T-helper 17 cell (primary cell): ENCODE measurements at regions not wholly inside any gene's neighbourhood (a gene's known extent, or its start where the extent isn't known, plus 50 kb on each side); places are given as distances from the start of the nearest gene placed in this dataset.
"Not testable (repeated sequence)": the region's sequence is repeated elsewhere in the genome, so short reads cannot be mapped to it uniquely, and the experiment has no call there.

Experiments used
- ATAC-seq: fragments of 150-1000 bp; cut with Tn5 transposase; 2 replicates; pipeline ENCODE4 v1.10.0; 2021; ENCODE audit warnings: mild to moderate bottlenecking, moderate library complexity
- DNase-seq, 3 donors: peaks; one replicate each; pipeline versions ENCODE4 v3.0.0 to v3.0.0-alpha.2; 2020 to 2021
- H3K9me3 ChIP-seq: one replicate; pipeline ENCODE4 v1.7.0; 2013; ENCODE audit warnings: low read length, mild to moderate bottlenecking; ENCODE audit not compliant: control insufficient read depth, poor library complexity, severe bottlenecking
- H3K27ac Mint-ChIP-seq: one replicate; pipeline ENCODE4 v1.8.0; 2022; ENCODE audit warnings: mild to moderate bottlenecking, moderate library complexity, mixed read lengths
- H3K27me3 Mint-ChIP-seq: one replicate; pipeline ENCODE4 v1.8.0; 2022; ENCODE audit warnings: mixed read lengths
- H3K36me3 Mint-ChIP-seq: one replicate; pipeline ENCODE4 v1.8.0; 2022; ENCODE audit warnings: low read depth, mixed read lengths
- H3K4me1 Mint-ChIP-seq: one replicate; pipeline ENCODE4 v1.8.0; 2022; ENCODE audit warnings: mild to moderate bottlenecking, mixed read lengths
- H3K4me3 Mint-ChIP-seq: one replicate; pipeline ENCODE4 v1.8.0; 2022; ENCODE audit warnings: mild to moderate bottlenecking, moderate library complexity, mixed read lengths

- no peak overlapping the region for H3K4me3 Mint-ChIP-seq
- H3K9me3 ChIP-seq: no peaks in the 10 kb centered on the region
- no peak for DNase-seq
- no peak for ATAC-seq
- peaks cover 56% of the 10 kb centered on the region for H3K27me3 Mint-ChIP-seq
- H3K36me3 Mint-ChIP-seq: peaks cover 5% of the 10 kb centered on the region
- no peak overlapping the region for H3K27ac Mint-ChIP-seq
- peaks cover 2% of the 10 kb centered on the region for H3K4me1 Mint-ChIP-seq
Measured at GRCh38 chr14:105873870-105874512, 347.6 kb downstream of the TMEM121 start.

GRCh38 chr14:105876158-105876557 lies 349.8 kb downstream of the TMEM121 start:
- peak in 1 of 3 donors; percentile 1 for DNase-seq
- Mint-ChIP-seq H3K4me1 (peaks cover 2% of the 10 kb centered on the region), H3K27ac (no peak overlapping the region), H3K4me3 (no peak overlapping the region), H3K36me3 (peaks cover 3% of the 10 kb centered on the region), H3K27me3 (peaks cover 70% of the 10 kb centered on the region)
- ATAC-seq: no peak
- H3K9me3 ChIP-seq: no peaks in the 10 kb centered on the region

- Mint-ChIP-seq H3K4me3 (no peak overlapping the region), H3K27me3 (peaks cover 70% of the 10 kb centered on the region), H3K36me3 (peaks cover 3% of the 10 kb centered on the region), H3K27ac (no peak overlapping the region), H3K4me1 (peaks cover 2% of the 10 kb centered on the region)
- DNase-seq: no peak
- no peaks in the 10 kb centered on the region for H3K9me3 ChIP-seq
- ATAC-seq: no peak
Measured at GRCh38 chr14:105876829-105877228, 350.4 kb downstream of the TMEM121 start.

- H3K27ac Mint-ChIP-seq: no peak overlapping the region
- H3K9me3 ChIP-seq: no peaks in the 10 kb centered on the region
- H3K27me3 Mint-ChIP-seq: peaks cover 64% of the 10 kb centered on the region
- DNase-seq: no peak
- ATAC-seq: no peak
- H3K4me1 Mint-ChIP-seq: peaks cover 2% of the 10 kb centered on the region
- no peak overlapping the region for H3K4me3 Mint-ChIP-seq
- H3K36me3 Mint-ChIP-seq: peaks cover 3% of the 10 kb centered on the region
Measured at GRCh38 chr14:105877645-105878044, 351.3 kb downstream of the TMEM121 start.

- DNase-seq (peak in 2 of 3 donors; percentile 5 to 6), ATAC-seq (no peak)
- peaks cover 3% of the 10 kb centered on the region for H3K36me3 Mint-ChIP-seq
- H3K4me3 Mint-ChIP-seq: no peak overlapping the region
- H3K9me3 ChIP-seq: no peaks in the 10 kb centered on the region
- H3K4me1 Mint-ChIP-seq: peaks cover 2% of the 10 kb centered on the region
- no peak overlapping the region for H3K27ac Mint-ChIP-seq
- peaks cover 59% of the 10 kb centered on the region for H3K27me3 Mint-ChIP-seq
Measured at GRCh38 chr14:105878125-105878524, 351.7 kb downstream of the TMEM121 start.

- Mint-ChIP-seq H3K4me1 (peaks cover 2% of the 10 kb centered on the region), H3K4me3 (no peak overlapping the region), H3K27ac (no peak overlapping the region), H3K36me3 (peaks cover 3% of the 10 kb centered on the region), H3K27me3 (peaks cover 58% of the 10 kb centered on the region)
- DNase-seq: no peak
- no peaks in the 10 kb centered on the region for H3K9me3 ChIP-seq
- no peak for ATAC-seq
Measured at GRCh38 chr14:105878554-105878953, 352.2 kb downstream of the TMEM121 start.

DNA sequence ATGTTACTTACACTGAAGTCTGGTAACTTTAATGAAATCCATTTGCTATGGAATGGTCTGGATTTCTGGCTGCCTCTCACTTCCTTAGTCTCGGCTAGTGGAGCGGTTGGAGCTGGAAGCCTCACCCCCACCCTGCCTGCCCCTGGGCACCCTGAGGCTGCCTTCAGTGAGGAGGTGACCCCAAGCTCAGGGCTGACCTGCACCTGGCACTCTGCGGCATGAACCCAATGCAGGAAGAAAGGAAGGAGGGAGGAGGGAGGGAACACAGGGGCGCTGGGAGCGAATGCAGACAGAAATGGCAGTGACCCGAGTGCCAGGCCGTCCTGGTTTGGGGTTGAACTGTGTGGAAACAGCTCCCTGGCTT lies 353.1 kb downstream of the TMEM121 start:
- ATAC-seq (no peak), DNase-seq (peak in 2 of 3 donors; percentile 1 to 2)
- Mint-ChIP-seq H3K36me3 (peaks cover 3% of the 10 kb centered on the region), H3K4me1 (peaks cover 2% of the 10 kb centered on the region), H3K27ac (no peak overlapping the region), H3K4me3 (no peak overlapping the region), H3K27me3 (peaks cover 56% of the 10 kb centered on the region)
- no peaks in the 10 kb centered on the region for H3K9me3 ChIP-seq

- H3K27ac Mint-ChIP-seq: no peak overlapping the region
- H3K27me3 Mint-ChIP-seq: peaks cover 53% of the 10 kb centered on the region
- peaks cover 2% of the 10 kb centered on the region for H3K4me1 Mint-ChIP-seq
- ATAC-seq (no peak), DNase-seq (peak; percentile 2 to 6 (median 6))
- H3K9me3 ChIP-seq: no peaks in the 10 kb centered on the region
- no peak overlapping the region for H3K4me3 Mint-ChIP-seq
- peaks cover 3% of the 10 kb centered on the region for H3K36me3 Mint-ChIP-seq
Measured at GRCh38 chr14:105879867-105880561, 353.6 kb downstream of the TMEM121 start.

- Mint-ChIP-seq H3K27me3 (peaks cover 51% of the 10 kb centered on the region), H3K4me3 (no peak overlapping the region), H3K27ac (no peak overlapping the region)
Measured at GRCh38 chr14:105880616-105881015, 354.2 kb downstream of the TMEM121 start.

DNA sequence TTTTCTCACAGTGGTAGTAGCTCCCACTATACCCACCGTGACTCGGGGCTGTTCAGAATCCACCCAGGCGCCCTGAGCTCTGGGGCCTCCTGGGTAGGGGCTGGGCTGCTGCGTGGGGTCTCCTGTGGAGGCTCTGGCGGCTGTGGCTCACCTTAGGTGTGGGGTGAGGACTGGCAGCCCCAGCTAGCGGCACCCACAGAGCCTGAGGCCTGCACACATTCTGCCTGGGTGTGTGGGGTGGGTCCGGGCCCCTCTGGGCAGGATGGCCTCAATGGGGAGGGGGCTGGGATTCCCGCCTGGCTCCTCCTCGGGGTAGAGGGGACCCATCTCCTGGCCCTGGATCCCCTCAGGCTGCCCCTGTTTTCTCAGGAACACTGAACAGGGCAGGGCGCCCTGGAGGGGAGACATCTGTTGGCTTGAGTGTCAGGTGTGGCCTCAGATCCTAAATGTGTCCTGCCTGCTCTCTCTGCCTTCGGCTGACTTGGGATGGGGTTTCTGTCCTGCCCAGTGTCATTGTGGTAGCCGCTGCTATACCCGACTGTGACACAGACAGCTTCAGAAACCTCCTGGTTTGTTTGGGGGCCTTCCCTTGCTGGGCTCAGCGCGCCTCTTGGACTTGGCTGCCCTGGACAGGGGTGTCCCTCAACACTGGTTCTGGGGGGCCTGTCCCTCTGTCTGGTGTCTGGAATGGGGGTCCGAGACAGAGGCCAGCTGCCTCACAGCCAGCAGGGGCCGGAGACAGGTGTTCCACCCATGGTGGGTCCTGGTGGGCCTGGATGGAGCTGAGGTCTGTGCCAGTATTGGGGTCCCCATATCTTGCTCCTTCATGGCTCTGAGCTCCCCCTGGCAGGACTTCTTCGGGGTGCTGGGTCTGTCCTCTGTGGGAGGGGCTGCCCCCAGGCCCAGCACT lies 354.9 kb downstream of the TMEM121 start:
- Mint-ChIP-seq H3K27me3 (peaks cover 44% of the 10 kb centered on the region), H3K36me3 (peaks cover 3% of the 10 kb centered on the region), H3K27ac (no peak overlapping the region), H3K4me1 (peaks cover 2% of the 10 kb centered on the region), H3K4me3 (no peak overlapping the region)
- DNase-seq: peak; percentile 1 to 5 (median 4)
- ATAC-seq: no peak
- H3K9me3 ChIP-seq: no peaks in the 10 kb centered on the region

More at GRCh38 chr14:105880616-105881015, 354.2 kb downstream of the TMEM121 start:
- ATAC-seq: no peak
- peaks cover 3% of the 10 kb centered on the region for H3K36me3 Mint-ChIP-seq
- DNase-seq: peak; percentile 1 to 6 (median 3)
- peaks cover 2% of the 10 kb centered on the region for H3K4me1 Mint-ChIP-seq
- no peaks in the 10 kb centered on the region for H3K9me3 ChIP-seq

GRCh38 chr14:105882011-105882410 lies 355.6 kb downstream of the TMEM121 start:
- not testable (repeated sequence) for H3K36me3 Mint-ChIP-seq, H3K9me3 ChIP-seq, ATAC-seq, H3K4me3 Mint-ChIP-seq, H3K27ac Mint-ChIP-seq, H3K4me1 Mint-ChIP-seq
- DNase-seq: peak in 1 of 3 donors; percentile 4
- peaks cover 37% of the 10 kb centered on the region for H3K27me3 Mint-ChIP-seq

GRCh38 chr14:105882626-105883025 lies 356.2 kb downstream of the TMEM121 start:
- ATAC-seq (no peak), DNase-seq (peak in 2 of 3 donors; percentile 1 to 2)
- Mint-ChIP-seq H3K27ac (no peak overlapping the region), H3K36me3 (peaks cover under 1% of the 10 kb centered on the region), H3K4me3 (no peak overlapping the region), H3K4me1 (peaks cover under 1% of the 10 kb centered on the region), H3K27me3 (peaks cover 34% of the 10 kb centered on the region)
- H3K9me3 ChIP-seq: no peaks in the 10 kb centered on the region
